NCI-H2171 (cell line): ENCODE measurements at regions not wholly inside any gene's neighbourhood (a gene's known extent, or its start where the extent isn't known, plus 50 kb on each side); places are given as distances from the start of the nearest gene placed in this dataset.
A peak's percentile ranks its signal among the peaks of the same experiment; 100 is the strongest.

ENCODE experiments used
- DNase-seq: peaks from one replicate; lab custom pipeline; 2025; lab: John Stamatoyannopoulos, UW

DNA sequence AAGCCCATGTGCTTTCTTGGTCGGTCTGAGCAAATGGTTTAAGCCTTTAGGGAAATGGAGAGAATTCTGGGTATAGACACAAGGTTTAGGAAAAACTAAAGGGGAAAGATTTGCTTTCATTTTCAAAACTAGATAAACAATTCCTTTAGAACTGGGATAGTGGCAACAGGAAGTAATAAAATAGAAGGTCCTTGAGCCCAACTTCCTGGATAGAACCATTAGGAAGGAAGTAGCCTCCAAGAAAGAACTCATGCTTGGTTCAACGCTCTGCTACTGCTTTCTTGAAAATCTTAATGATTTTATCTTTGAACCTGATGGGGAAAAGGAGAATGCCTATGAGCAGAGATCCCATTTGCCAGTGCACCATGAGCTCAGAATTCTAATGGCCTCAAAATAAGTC lies 147.0 kb upstream of the THRB start:
- DNase-seq = no peak

DNA sequence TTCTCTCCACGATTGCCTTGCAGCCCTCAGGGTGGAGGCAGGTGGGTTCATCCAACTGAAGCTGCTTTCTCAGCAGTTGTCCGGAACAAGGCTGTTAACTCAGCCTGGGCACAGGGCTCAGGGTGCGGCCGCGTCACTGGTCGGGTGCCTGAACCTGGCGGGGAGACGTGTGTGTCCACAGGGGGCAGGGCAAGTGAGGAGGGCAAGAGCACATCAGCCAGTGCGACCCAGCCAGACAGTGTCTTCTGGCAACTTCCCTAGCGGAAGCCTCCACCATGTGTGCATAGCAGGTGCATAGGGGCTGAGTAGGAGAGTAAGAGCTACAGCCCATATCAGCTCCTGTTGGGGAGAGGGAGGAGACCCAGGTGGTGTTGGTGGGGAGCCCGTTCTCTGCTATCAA lies 150.4 kb upstream of the THRB start:
- no peak for DNase-seq

DNA sequence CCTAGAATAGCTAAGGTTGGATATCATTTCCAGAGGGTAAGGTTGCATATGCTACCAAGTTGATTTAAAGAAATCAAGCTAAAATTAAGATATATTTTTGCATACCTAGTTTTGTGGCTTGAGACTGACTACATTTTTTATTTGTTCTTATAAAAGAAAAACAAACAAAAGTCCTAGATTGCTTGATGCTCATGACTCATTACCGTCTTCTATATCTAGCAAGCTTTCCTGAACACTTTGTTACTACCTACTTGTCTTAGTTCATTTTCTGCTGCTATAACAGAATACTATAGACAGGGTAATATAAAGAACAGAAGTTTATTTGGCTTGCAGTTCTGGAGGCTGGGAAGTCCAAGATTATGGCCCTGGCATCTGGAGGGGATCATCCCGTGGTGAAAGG lies 152.1 kb upstream of the THRB start:
- no peak for DNase-seq

DNA sequence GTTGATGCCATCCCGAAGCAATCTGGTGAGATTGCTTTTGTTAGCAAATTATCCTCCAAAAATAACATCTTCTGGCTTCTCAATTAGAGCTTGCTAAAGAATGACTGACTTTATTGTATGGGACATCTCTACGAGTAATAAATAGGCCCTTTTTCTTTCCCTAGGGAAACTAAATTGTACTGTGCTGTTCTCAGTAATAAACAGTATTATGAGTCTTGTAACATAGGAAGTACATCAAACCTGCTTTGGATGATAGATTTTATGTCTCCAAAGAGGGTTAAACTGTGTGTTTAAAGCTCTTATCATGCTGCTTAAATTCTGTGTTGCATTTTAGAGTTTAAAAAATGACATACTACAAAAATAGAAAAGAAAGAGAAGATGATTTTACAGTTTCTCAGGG lies 153.4 kb upstream of the THRB start:
- DNase-seq = no peak

DNA sequence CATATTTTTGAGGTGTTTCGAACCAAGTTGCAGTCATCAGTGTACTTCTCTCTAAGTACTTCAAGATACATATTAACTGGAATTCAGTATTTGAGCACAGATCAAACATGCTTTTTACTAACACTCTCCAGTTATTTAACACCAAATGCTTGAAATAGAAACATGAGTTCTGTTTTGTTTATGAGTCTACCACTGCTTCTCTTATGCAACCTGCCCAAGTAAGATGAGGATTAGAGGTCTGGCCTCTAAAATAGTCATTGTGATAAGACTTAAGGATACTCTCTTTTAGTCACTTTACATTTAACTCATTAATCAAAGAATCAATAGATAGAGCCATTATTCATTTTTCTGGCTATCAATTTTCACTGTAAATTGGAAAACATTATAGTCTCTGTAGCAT lies 156.2 kb upstream of the THRB start:
- no peak for DNase-seq

DNA sequence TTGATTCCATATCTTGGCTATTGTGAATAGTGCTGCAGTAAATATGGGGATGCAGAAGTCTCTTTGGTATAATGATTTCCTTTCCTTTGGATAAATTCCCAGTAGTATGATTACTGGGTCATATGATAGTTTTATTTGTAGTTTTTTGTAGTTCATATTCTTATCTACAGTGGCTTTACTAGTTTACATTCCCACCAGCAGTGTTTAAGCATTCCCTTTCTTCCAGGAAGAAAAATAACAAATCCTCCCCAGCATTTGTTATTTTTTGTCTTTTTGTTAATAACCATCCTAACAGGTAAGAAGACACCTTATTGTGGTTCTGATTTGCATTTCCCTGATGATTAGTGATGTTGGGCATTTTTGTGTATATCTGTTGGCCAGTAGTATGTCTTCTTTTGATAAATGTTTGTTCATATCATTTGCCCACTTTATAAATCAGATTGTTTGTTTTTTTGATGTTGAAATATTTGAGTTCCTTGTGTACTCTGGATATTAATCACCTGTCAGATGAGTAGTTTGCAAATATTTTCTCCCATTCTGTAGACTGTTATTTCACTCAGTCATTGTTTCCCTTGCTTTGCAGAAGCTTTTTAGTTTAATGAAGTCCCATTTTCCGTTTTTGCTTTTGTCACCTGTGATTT lies 163.3 kb upstream of the THRB start:
- no peak for DNase-seq

DNA sequence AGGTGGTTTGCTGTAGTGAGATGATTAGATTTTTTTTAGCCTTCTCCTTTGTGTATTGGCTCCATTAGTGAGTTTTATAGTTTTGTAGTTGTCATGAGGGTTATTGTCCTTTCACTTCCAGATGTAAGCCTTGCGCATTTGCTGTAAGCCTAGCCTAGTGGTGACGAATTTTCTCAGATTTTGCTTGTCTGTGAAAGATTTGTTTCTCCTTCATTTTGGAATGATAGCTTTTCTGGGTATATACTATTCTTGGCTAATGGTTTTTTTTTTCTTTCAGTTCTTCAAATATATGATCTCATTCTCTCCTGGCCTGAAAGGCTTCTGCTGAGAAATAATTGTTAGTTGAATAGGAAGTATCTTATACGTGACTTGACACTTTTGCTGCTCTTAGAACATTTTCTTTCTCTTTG lies 166.5 kb upstream of the THRB start:
- no peak for DNase-seq

DNA sequence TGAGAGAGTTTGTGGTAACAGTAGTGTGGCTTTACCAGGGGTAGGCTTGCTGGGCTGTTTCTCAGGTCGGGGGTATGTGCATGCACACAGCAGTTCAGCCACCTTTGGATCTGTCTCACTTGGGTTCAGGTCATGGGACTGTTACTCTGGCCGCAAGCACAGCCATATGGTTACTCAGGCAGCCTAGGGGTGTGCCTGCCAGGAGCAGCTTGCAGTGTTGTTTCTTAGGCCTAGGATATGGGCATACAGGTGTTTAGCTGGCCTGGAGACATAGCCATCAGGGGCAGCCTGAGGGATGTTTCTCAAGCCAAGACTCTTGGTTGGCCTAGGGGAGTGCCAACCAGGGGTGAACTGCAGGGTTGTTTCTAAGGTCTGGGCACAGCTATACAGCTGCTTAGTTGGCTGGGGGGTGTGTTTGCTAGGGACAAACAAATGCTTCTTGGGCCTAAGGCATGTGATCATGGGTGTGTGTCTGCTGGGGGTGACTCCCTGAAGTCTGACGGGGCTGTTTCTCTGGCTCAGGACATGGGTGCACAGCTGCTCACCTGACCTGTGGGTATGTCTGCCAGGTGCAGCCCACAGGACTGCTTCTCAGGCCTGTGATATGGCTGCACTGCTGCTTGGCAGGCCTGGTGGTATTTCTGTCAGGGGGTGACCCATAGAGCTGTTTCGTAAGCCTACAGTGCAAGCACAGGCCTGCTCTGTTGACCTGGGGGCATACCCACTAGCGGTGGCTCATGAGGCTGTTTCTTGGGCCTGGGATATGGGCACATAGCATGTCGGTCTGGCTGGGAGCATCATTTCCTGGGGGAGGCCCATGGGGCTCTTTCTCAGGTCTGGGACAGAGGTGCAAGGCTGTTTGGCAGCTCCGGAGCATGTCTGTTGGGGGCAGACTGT lies 168.0 kb upstream of the THRB start:
- DNase-seq = no peak

DNA sequence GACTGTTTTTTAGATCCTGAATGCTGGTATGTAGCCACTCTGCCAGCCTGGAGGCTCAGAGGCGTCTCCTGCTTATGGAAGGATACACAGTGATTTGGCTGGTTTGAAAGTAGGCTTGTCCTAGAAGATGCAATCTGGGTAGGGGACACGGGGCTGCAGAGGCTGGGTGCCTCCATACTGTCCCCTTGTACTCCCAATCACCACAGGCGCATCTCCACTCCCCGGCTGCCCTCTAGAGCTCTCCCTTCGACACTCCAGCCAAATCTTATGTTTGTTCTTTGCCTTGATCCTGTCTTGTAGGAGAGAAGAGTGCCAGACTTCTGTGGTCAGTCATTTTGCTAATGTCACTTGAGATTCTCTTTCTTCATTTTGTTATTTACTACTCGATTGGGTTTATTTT lies 168.8 kb upstream of the THRB start:
- DNase-seq = no peak

DNA sequence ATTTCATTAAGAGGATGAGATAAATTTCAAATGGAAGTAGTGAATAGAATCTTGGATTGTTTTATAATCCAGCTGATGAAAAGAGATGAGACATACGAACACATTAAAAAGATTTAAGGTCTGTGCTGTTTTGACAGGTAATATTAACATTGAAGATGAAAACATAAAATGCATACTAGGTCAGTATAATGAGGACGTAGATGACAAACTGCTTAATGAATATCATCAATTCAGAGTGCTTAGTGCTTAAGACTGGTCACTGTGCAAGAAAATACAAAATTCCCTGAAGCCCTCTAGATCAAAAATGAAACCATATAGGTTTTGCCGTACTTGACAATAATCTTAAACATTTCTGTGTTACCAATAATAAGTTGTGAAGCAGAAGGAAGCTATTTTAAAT lies 173.4 kb upstream of the THRB start:
- DNase-seq = no peak

DNA sequence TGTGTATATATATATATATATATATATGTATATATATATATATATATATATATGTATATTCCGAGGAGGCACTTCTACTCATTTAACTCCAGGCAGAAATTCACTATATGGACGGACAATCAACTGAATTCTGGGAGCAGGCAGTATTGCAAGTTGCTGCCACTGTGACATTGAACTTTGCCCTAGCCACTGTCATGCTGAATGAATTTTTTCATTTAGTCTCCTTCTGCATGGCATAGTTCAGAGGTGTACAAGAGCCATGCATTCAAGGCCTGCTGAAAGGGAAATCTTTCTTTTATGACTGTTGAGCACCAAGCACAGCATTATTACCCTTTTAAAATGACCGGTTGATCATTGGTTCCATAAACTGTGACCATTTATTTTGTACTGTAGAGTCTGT lies 176.2 kb upstream of the THRB start:
- no peak for DNase-seq

DNA sequence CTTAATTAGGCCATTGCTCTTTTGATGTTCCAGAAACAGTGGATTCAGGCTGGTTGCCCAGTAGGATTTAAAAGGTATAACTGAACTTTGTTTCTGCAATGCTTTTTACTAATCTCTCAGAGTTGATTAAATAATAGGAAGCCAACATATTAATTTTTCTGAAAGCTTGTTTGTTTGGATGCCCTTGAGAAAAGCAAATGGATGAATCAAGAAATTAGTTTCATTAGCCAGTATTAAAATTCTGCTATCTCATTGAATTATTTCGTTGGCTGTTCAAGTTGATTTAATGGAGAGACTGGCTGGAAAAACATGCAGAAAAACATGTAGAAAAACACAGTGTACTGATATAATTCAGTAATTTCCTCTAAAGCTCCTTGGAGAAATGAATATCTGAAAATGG lies 178.9 kb upstream of the THRB start:
- no peak for DNase-seq

DNA sequence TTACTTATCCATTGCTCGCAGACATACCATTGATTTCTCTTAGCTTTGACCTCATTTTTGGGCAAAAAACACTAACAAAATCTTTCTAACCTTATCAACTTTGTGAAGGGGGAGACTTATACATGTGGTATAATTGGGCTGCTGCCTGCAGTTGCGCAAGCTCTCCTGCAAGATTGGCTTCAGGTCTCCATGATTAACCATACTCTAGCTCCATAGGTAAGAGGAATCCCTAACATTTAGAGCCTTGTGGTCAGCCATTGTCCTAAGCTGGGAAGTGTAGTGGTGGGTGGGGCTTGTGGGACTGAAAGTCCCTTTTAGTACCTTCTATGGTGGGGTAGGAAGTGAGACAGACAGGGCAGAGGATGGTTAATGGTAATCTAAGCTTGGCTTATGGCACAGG lies 179.6 kb upstream of the THRB start:
- no peak for DNase-seq

DNA sequence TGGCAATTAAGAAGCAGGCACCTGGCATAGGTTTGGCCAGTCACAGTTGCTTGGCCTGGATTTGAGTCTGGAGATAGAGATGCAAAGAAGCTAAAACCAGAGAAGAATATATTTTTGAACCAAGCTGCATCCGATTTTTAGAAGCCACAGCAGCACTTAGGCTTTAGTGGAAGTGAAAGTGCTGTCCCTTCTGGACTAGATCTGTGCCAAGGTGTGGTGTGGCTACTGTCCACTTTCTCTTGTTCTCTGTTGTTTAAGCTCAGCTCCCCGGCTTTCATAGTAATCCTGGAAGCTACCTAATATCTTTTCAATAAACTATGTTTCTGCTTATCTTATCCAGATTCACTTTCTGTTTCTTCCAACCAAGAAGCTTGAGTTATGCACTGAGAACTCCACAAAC lies 183.4 kb upstream of the THRB start:
- no peak for DNase-seq

DNA sequence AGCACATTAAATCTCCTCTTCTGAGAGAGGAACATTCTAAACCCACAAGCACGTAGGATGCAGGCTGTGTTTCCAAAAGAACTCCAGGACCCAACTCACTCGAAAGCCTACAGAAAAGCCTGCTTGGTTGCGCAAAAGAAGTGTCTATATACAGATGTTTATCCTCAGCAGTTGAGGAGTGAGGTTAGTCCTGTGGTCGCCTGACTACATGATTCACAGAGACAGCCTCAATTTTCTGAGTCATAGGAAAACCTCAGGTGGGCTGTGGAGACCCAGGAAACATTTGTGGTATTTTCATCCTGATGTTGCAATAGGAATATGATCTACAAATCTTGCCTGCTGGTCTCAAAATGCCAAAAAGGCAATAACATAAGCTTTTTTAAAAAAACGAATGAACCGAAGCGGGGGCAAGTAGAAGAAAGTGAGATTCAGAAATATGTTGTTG lies 183.8 kb upstream of the THRB start:
- DNase-seq = no peak

DNA sequence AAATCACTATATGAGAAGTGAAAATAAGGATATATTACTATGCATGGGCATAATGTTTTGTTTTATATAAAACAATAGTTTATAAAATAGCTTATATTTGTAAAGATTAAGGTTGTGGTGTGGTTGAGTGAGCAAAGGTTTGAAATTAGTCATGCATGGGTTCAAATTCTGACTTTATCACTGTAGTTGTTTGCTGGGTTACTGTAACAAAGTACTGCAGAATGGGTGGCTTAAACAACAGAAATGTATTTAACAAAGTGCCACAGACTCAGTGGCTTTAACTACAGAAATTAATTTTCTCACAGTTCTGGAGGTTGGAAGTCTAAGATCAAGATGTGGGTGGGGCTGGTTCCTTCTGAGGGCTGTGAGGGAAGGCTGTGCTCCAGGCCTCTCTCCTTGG lies 184.8 kb upstream of the THRB start:
- DNase-seq = no peak

DNA sequence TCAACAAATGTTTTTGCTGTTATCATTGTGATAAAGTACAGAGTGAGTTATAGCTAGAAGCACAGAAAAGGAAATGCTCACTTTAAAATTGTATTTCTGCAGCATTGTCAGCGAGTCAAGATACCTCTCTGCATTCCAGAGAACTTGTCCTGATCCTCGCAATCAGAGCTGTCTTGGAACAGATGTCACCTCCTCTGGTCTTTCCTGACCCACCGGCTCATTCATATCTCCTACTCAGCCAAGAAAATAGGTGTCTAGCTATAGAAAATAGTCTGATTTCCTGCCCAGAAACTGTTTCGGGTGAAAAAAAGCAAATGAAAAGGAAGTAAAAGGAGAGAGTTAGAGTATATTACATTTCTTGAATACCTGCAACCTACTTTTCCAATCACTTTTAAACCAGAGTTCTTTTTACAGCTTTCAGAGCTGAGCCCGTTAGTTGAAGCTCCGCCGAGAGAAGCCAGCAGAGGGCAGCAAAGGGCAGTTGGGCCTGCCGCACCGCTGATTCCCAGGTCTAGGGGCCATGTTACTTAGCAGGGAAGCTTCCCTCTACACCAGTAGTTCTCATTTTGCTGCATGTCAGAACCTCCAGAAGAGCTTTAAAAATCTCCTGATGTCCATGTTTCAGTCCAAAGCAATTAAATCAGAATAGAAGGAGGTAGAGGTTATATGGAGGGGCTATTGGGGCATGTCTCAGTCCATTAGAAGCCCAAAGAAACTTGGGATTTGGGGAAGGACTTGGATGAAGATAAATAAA lies 185.7 kb upstream of the THRB start:
- peak; percentile 30 for DNase-seq

DNA sequence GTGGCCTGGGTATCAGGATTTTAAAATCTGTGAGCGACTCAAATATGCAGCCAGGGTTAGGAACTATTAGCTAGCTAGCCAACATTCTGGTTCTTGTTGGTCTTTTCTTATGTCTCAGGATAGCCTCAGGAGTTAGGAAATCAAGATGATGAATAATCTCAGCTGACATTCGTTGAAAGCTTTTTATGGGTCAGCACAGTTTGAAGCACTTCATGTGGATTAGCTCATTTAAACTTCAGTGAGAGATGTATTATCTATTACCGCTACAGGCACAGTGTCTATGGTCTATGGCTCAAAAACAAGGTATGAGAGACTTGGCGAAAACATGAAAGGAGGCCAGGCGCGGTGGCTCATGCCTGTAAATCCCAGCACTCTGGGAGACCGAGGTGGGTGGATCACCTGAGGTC lies 187.5 kb upstream of the THRB start:
- no peak for DNase-seq

DNA sequence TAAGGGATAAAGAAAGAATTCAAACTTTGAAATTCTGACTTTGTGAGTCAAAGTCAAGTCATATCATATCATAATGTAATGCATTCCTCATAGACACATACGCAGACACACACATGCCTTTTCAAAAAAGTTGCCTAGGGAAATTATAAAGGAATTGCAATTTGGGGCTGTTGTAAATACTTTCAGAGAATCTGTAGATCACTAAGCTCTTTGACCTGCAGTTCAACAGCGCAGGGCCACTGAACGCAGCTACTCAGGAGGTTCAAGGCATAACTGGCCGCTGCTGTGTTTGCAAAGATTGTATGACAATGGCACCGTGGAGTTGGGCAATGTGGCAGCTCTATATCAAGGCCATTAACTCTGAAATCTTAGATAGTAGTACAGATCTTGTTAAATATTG lies 188.4 kb upstream of the THRB start:
- DNase-seq = no peak

DNA sequence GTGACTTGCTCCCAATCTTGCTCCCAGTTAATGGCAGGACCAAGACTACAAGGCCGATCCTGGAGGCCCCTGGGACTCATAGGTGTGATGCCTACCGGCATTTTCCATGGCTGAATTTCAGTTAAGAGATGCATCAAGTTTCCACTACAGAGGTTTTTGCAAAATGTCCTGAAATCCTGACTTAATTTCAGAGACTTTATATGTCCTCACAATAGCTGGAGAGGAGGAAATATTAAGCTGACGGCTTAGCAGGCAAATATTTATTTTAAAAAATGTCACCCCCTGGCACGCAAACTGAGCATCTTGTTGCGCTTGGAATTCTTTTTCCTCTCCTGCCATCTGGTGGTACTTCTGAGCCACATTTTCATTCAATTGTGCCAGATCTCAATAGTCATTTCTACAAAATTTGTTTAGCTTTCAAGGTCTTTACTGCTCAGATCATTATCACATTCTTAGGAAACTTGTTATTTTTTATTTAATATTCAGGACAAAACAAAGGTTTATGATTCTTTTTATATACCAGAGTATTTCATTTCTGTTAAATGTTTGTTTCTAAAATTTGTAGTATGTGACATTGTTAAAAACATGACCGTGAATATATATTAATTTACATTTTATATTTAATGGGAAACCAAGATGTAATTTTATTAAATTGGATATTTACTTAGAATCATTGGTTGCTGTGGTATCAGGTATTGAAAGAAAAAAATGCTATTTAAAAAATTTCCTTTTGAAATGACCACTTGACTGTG lies 189.2 kb upstream of the THRB start:
- no peak for DNase-seq

DNA sequence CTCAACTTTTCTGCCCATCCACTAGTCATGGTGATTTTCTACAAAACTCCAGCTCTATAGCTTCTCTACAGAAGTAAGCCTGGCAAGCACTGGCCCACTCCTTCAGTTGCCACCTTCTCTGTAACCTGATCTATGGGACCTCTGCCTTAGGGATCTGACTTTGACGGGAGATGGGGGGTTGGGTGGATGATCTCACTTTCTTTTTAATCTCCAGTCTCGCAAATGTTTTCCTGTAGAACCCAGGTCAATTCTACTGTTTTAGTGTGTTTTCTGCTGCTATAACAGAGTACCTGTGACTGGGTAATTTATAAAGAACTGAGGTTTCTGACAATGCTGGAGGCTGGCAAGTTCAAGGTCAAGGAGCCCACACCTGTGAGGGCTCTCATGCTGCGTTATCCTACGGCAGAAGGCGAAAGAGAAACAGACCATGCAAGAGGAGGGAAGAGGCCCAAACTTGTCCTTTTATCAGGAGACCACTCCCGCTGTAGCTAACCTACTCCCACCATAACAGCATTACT lies 189.9 kb upstream of the THRB start:
- no peak for DNase-seq

DNA sequence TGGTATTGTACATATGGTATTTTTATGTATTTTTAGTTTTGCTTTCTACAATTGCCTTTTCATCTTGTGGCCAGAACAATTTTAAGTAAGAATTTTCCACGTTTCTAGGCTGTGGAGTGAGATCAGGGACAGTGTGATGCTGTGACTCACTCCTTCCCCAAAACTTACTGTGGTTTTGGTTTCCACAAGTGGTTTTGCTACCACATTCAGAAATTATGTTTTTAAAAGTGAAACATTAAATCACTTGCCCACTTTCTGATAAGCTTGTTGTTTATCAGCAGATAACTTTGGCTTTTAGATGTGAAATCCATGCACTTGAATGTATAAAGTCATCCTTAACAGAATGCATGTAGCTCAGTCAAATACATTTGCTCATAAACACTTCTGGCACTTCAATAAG lies 192.2 kb upstream of the THRB start:
- DNase-seq = no peak
